ENCODE measurements at regions not wholly inside any gene's neighbourhood (a gene's known extent, or its start where the extent isn't known, plus 50 kb on each side); places are given as distances from the start of the nearest gene placed in this dataset.

- TF ChIP-seq POLR2AphosphoS5 (IDR thresholded peaks at IDR 0.05; ENCODE audit: insufficient read depth, low read depth, low read length) (no peak), CTCF (IDR thresholded peaks at IDR 0.05; ENCODE audit: extremely low read depth in 1 of 2, insufficient read depth in 1 of 2, low read depth in 1 of 2, low read length in 2 of 2) (no peak), POLR2A (IDR thresholded peaks at IDR 0.05; ENCODE audit: low read depth, low read length) (no peak), EZH2 (IDR thresholded peaks at IDR 0.05; ENCODE audit: borderline replicate concordance, low read depth, low read length, severe bottlenecking) (no peak), MYC (IDR thresholded peaks at IDR 0.05; ENCODE audit: low read depth, low read length) (no peak), JUN (IDR thresholded peaks at IDR 0.05; ENCODE audit: borderline replicate concordance, insufficient read depth, insufficient read length, low read depth) (no peak), GATA2 (IDR thresholded peaks at IDR 0.05; ENCODE audit: insufficient read depth, insufficient read length, low read depth, low read length) (no peak), FOS (IDR thresholded peaks at IDR 0.05; ENCODE audit: borderline replicate concordance, insufficient read depth, low read length) (no peak)
- TF ChIP-seq, protein P1, sequence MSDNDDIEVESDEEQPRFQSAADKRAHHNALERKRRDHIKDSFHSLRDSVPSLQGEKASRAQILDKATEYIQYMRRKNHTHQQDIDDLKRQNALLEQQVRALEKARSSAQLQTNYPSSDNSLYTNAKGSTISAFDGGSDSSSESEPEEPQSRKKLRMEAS (IDR thresholded peaks at IDR 0.05; ENCODE audit: insufficient read depth, insufficient read length), result no peak
- no peaks in the 10 kb centered on the region for H3K36me3 ChIP-seq (ENCODE audit: control insufficient read depth in 2 of 2, extremely low read depth in 1 of 2, insufficient read depth in 2 of 2, low read length in 2 of 2)
- dilution Hi-C loops (cut with MboI; ENCODE audit: extremely low pct_ligation_motif_present, low sequenced_read_pairs) (no loop called here), intact Hi-C loops (cut with micrococcal nuclease) (no loop called here)
- H2AFZ ChIP-seq (ENCODE audit: low read depth, low read length), result no peak overlapping the region
- H3K27ac ChIP-seq (ENCODE audit: insufficient read depth, low read depth, low read length), result no peak overlapping the region
- no peak for FAIRE-seq
- no peaks in the 10 kb centered on the region for H3K79me2 ChIP-seq (ENCODE audit: control insufficient read depth, insufficient read depth, low read length)
- H3K27me3 ChIP-seq (ENCODE audit: control insufficient read depth in 2 of 2, insufficient read depth in 2 of 2, low read length in 2 of 2), result no peaks in the 10 kb centered on the region
- H3K4me2 ChIP-seq (ENCODE audit: insufficient read depth, low read length), result no peak overlapping the region
- H3K9me3 ChIP-seq (replicated peaks; ENCODE audit: control insufficient read depth, insufficient read depth, low read length), result no peaks in the 10 kb centered on the region
- H3K4me3 ChIP-seq (replicated peaks in 1 of 3; ENCODE audit: insufficient read depth in 1 of 3, low read depth in 1 of 3, low read length in 3 of 3), result no peak overlapping the region
- no peak overlapping the region for H3K9ac ChIP-seq (replicated peaks; ENCODE audit: extremely low read depth, insufficient read depth, low read length)
- DNase-seq (ENCODE audit: low read depth, low spot score), result no peak
- POLR2A ChIA-PET, result no interaction called here
- CTCF ChIA-PET, result interaction anchor here (0.9 kb wide), 1 partner anchor 18 kb away, joined by 3 read pairs; no protein-coding TSS in a partner anchor
- no peaks in the 10 kb centered on the region for H3K4me1 ChIP-seq (ENCODE audit: control insufficient read depth, extremely low read depth, insufficient read depth, low read length)
- H3K9me1 ChIP-seq (replicated peaks; ENCODE audit: control insufficient read depth, extremely low read depth, insufficient read depth, low read length), result no peaks in the 10 kb centered on the region
- no TSS peak for BruUV-seq (replicated peaks)
- H4K20me1 ChIP-seq (replicated peaks; ENCODE audit: control insufficient read depth, extremely low read depth, insufficient read depth, low read length), result no peaks in the 10 kb centered on the region
Measured at GRCh38 chr5:155530046-155530445, 516.5 kb downstream of the KIF4B start.

Measured in endothelial cell of umbilical vein (primary cell).